ENCODE measurements at regions not wholly inside any gene's neighbourhood (a gene's known extent, or its start where the extent isn't known, plus 50 kb on each side); places are given as distances from the start of the nearest gene placed in this dataset.

GRCh38 chr6:15945593-15946159 is 183.2 kb upstream of the MYLIP start:
- Mint-ChIP-seq H3K27me3 (ENCODE audit: low read depth) (no peaks in the 10 kb centered on the region), H3K27ac (no peak overlapping the region), H3K36me3 (ENCODE audit: insufficient read depth in 1 of 3, low read depth in 3 of 3) (peaks cover 0 to 3% (median 0%) of the 10 kb centered on the region in 3 experiments; a peak in 2 of 7 replicates), H3K4me1 (peaks cover 19% of the 10 kb centered on the region in 2 experiments), H3K9me3 (peaks cover 0 to 3% of the 10 kb centered on the region in 2 experiments; a peak in 2 of 5 replicates), H3K4me3 (no peak overlapping the region)
- Histone ChIP-seq H3K79me1 (ENCODE audit: insufficient read depth, low read depth, low read length, poor library complexity, severe bottlenecking) (no peaks in the 10 kb centered on the region), H4K91ac (ENCODE audit: insufficient read length, low read depth, low read length) (no peak overlapping the region), H3K18ac (ENCODE audit: insufficient read length, low read depth, low read length) (no peak overlapping the region), H3K27ac (ENCODE audit: insufficient read length, low read depth, low read length) (no peak overlapping the region), H4K8ac (replicated peaks; ENCODE audit: insufficient read length, low read depth, low read length) (no peak overlapping the region), H4K5ac (ENCODE audit: insufficient read length, low read depth, low read length) (no peak overlapping the region), H2BK20ac (ENCODE audit: low read depth, low read length, poor library complexity, severe bottlenecking) (no peak overlapping the region), H2AK5ac (ENCODE audit: insufficient read length, low read length) (no peak overlapping the region), H2AFZ (ENCODE audit: low read length) (no peak overlapping the region), H2BK12ac (ENCODE audit: insufficient read length, low read depth, low read length) (no peak overlapping the region), H3K4me1 (ENCODE audit: insufficient read depth, low read length) (peaks cover 3% of the 10 kb centered on the region; the same call in 1 of the 2 replicates), H3T11ph (ENCODE audit: low read length) (no peak overlapping the region), H3K4ac (ENCODE audit: low read depth, low read length) (no peak overlapping the region), H3K79me2 (ENCODE audit: insufficient read depth, low read length) (no peaks in the 10 kb centered on the region), H3K27me3 (ENCODE audit: insufficient read depth, low read length) (no peaks in the 10 kb centered on the region), H4K20me1 (ENCODE audit: control insufficient read depth, insufficient read depth, insufficient read length) (no peaks in the 10 kb centered on the region), H2BK120ac (ENCODE audit: low read depth, low read length, poor library complexity, severe bottlenecking) (no peak overlapping the region), H2BK5ac (ENCODE audit: insufficient read length, low read length) (no peak overlapping the region), H3K23ac (ENCODE audit: insufficient read length, low read depth, low read length) (no peak overlapping the region), H2BK15ac (ENCODE audit: low read depth, low read length) (no peak overlapping the region), H3K9ac (ENCODE audit: extremely low read depth, insufficient read length, low read length) (no peak overlapping the region), H3K23me2 (ENCODE audit: insufficient read length, low read depth, low read length, poor library complexity, severe bottlenecking) (no peaks in the 10 kb centered on the region), H3K9me3 (ENCODE audit: control insufficient read depth, low read depth, low read length) (no peaks in the 10 kb centered on the region), H3K4me2 (ENCODE audit: insufficient read depth, insufficient read length, low read length) (no peak overlapping the region), H3K56ac (ENCODE audit: insufficient read length, low read depth, low read length) (no peak overlapping the region), H3K14ac (ENCODE audit: insufficient read depth, low read length) (no peak overlapping the region)
- DNase-seq, result no peak
- no CpG with 5 or more reads among the region's 2 CpGs for WGBS (ENCODE audit: extremely low coverage, insufficient read length, low lambda C conversion rate)
- TF ChIP-seq CTCF (conservative IDR thresholded peaks at IDR 0.05), result no peak
